DND-41 (cell line): ENCODE measurements at regions not wholly inside any gene's neighbourhood (a gene's known extent, or its start where the extent isn't known, plus 50 kb on each side); places are given as distances from the start of the nearest gene placed in this dataset.

Experiments used
- EZH2 ChIP-seq: IDR thresholded peaks from 3 replicates; pipeline ENCODE4 v1.6.1; 2012; ENCODE audit warnings: borderline replicate concordance, low read depth, mild to moderate bottlenecking, moderate library complexity, low read length, inconsistent platforms; ENCODE audit not compliant: severe bottlenecking
- TF ChIP-seq, protein P1 (sequence below): IDR thresholded peaks from 2 replicates; pipeline ENCODE4 v1.5.1; 2012; ENCODE audit warnings: borderline replicate concordance, low read length, moderate library complexity, mild to moderate bottlenecking; ENCODE audit not compliant: poor library complexity, severe bottlenecking; ENCODE audit errors: extremely low read depth

- no peak for TF ChIP-seq EZH2
- TF ChIP-seq, protein P1, sequence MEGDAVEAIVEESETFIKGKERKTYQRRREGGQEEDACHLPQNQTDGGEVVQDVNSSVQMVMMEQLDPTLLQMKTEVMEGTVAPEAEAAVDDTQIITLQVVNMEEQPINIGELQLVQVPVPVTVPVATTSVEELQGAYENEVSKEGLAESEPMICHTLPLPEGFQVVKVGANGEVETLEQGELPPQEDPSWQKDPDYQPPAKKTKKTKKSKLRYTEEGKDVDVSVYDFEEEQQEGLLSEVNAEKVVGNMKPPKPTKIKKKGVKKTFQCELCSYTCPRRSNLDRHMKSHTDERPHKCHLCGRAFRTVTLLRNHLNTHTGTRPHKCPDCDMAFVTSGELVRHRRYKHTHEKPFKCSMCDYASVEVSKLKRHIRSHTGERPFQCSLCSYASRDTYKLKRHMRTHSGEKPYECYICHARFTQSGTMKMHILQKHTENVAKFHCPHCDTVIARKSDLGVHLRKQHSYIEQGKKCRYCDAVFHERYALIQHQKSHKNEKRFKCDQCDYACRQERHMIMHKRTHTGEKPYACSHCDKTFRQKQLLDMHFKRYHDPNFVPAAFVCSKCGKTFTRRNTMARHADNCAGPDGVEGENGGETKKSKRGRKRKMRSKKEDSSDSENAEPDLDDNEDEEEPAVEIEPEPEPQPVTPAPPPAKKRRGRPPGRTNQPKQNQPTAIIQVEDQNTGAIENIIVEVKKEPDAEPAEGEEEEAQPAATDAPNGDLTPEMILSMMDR = no peak
These were observed 530.7 kb downstream of the CWH43 start for GRCh38 chr4:49516796-49517195.
